ENCODE measurements at regions not wholly inside any gene's neighbourhood (a gene's known extent, or its start where the extent isn't known, plus 50 kb on each side); places are given as distances from the start of the nearest gene placed in this dataset.

- DNase-seq (ENCODE audit: low spot score) = no peak
Measured at GRCh38 chr1:87720561-87720960, 391.9 kb downstream of the LMO4 start.

- DNase-seq (ENCODE audit: low spot score) = no peak
Measured at GRCh38 chr1:87723193-87723592, 394.5 kb downstream of the LMO4 start.

GRCh38 chr1:87728169-87728568 lies 399.5 kb downstream of the LMO4 start:
- DNase-seq (ENCODE audit: low spot score) = no peak

- DNase-seq (ENCODE audit: low spot score) = no peak
Measured at GRCh38 chr1:87730274-87731216, 401.9 kb downstream of the LMO4 start.

- no peak for DNase-seq (ENCODE audit: low spot score)
Measured at GRCh38 chr1:87733386-87733785, 404.7 kb downstream of the LMO4 start.

- no peak for DNase-seq (ENCODE audit: low spot score)
Measured at GRCh38 chr1:87735750-87736149, 407.1 kb downstream of the LMO4 start.

GRCh38 chr1:87739141-87739540 lies 410.5 kb downstream of the LMO4 start:
- no peak for DNase-seq (ENCODE audit: low spot score)

GRCh38 chr1:87739704-87740103 lies 411.0 kb downstream of the LMO4 start:
- no peak for DNase-seq (ENCODE audit: low spot score)

- no peak for DNase-seq (ENCODE audit: low spot score)
Measured at GRCh38 chr1:87743256-87743655, 414.6 kb downstream of the LMO4 start.

GRCh38 chr1:87744056-87744455 lies 415.4 kb downstream of the LMO4 start:
- no peak for DNase-seq (ENCODE audit: low spot score)

GRCh38 chr1:87744763-87745162 lies 416.1 kb downstream of the LMO4 start:
- DNase-seq (ENCODE audit: low spot score) = no peak

- no peak for DNase-seq (ENCODE audit: low spot score)
Measured at GRCh38 chr1:87753366-87753765, 424.7 kb downstream of the LMO4 start.

GRCh38 chr1:87754139-87754538 lies 425.5 kb downstream of the LMO4 start:
- DNase-seq (ENCODE audit: low spot score) = no peak

- no peak for DNase-seq (ENCODE audit: low spot score)
Measured at GRCh38 chr1:87757676-87758075, 429.0 kb downstream of the LMO4 start.

GRCh38 chr1:87759421-87760087 lies 430.9 kb downstream of the LMO4 start:
- DNase-seq (ENCODE audit: low spot score) = no peak

GRCh38 chr1:87760155-87760554 lies 431.5 kb downstream of the LMO4 start:
- DNase-seq (ENCODE audit: low spot score) = no peak

GRCh38 chr1:87760654-87761053 lies 432.0 kb downstream of the LMO4 start:
- DNase-seq (ENCODE audit: low spot score) = no peak

GRCh38 chr1:87763483-87763882 lies 434.8 kb downstream of the LMO4 start:
- no peak for DNase-seq (ENCODE audit: low spot score)

GRCh38 chr1:87765057-87765680 lies 436.5 kb downstream of the LMO4 start:
- no peak for DNase-seq (ENCODE audit: low spot score)

- DNase-seq (ENCODE audit: low spot score) = no peak
Measured at GRCh38 chr1:87765681-87766070, 437.0 kb downstream of the LMO4 start.

GRCh38 chr1:87766737-87767136 lies 438.1 kb downstream of the LMO4 start:
- no peak for DNase-seq (ENCODE audit: low spot score)

- DNase-seq (ENCODE audit: low spot score) = no peak
Measured at GRCh38 chr1:87778896-87779295, 450.2 kb downstream of the LMO4 start.

- no peak for DNase-seq (ENCODE audit: low spot score)
Measured at GRCh38 chr1:87781554-87781953, 452.9 kb downstream of the LMO4 start.
